PC-9 (cell line): ENCODE measurements at regions not wholly inside any gene's neighbourhood (a gene's known extent, or its start where the extent isn't known, plus 50 kb on each side); places are given as distances from the start of the nearest gene placed in this dataset.

Source experiments
- CTCF ChIP-seq: fragments of 200-600 bp; sonication (generic); conservative IDR thresholded peaks from 2 replicates; pipeline ENCODE4 v1.6.1; 2017; ENCODE audit warnings: mixed run types, antibody characterized with exemption, mild to moderate bottlenecking, moderate library complexity
- EZH2 ChIP-seq: fragments of 200-600 bp; sonication (generic); IDR thresholded peaks from 2 replicates; pipeline ENCODE4 v1.8.0; 2017; ENCODE audit warnings: antibody characterized with exemption, low read depth

- TF ChIP-seq CTCF (peak; percentile 94), EZH2 (no peak)
Observed at GRCh38 chr1:101520302-101520701, 283.5 kb downstream of the S1PR1 start.
